Activated T-cell treated with anti-CD3 and anti-CD28 coated beads for 24 hours (primary cell): ENCODE measurements at regions not wholly inside any gene's neighbourhood (a gene's known extent, or its start where the extent isn't known, plus 50 kb on each side); places are given as distances from the start of the nearest gene placed in this dataset.
"Not testable (repeated sequence)": the region's sequence is repeated elsewhere in the genome, so short reads cannot be mapped to it uniquely, and the experiment has no call there.

Experiments
- DNase-seq: peaks from one replicate; pipeline ENCODE4 v3.0.0-alpha.2; 2020; ENCODE audit warnings: low read depth

DNA sequence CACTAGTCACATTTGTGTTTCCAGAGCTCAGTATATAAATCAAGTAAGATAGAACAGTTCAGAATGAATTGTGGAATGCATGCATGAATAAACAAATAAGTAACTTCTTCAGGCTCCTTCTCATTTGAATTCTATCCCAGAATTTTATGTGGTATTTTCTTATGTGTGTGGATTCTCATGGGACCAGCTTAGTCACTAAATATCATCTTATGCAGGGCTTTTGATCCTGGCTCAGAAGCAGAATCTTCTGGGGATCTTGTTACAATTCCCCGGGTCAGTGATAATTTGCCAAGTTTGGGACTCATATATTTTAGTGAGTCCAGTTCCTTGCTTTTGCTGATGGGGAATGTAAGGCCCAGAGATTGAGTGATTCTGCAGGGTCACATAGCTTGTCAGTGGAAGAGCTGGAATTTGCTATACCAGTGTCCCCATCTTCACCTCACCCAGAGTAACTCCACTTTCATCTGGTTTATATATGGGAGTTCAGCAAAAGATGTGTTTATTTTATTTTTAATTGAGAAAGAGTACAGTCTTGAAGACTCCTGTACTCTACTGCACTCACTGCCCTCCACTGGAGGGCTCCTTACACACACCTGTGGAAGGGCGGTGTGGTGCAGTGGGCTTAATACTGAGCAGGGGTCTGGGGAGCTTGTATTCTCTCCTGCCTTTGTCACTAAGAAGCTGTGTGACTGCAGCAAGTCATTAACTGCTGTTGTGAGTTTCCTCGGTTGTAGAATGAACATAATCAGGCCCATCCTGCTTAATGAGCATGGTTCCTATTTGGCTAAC, 198.2 kb upstream of the CXorf66 start:
- no peak for DNase-seq

DNA sequence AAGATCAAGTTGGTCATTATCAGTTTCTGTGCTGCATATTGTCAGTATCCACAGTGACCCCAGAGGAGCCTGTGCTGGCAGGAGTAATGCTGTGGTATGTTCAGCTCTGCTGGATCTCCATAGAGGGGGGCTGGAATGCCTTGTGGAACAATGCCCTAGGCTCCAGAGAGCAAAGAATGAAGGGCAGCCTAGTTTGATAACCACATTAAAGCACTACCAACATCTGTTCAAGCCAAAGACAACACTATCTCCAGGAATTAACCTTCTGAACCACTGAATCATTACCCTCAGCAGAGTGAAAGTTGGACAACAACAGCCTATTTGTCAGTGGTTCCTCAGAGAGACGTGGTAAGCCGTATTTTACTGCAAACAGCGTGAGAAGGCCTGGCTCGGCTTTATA, 192.3 kb upstream of the CXorf66 start:
- no peak for DNase-seq

DNA sequence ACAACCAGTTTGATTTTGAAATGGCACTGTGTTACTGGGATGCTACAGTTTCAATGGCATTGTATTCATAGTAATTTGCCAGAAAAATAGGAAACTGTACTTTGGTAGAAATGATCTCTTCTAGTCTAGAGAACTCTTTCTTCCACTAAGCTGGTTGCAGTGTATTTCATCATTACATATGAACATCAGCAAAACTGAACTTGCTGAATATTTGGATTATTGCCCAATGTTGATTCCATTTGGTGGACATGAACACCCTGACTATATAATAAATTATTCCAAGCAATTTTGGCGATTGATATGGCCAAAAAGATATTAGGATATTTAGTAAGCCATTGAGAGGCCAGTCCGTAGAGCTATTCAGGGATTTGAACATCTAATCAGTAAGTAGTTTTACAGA, 191.8 kb upstream of the CXorf66 start:
- DNase-seq, result no peak

DNA sequence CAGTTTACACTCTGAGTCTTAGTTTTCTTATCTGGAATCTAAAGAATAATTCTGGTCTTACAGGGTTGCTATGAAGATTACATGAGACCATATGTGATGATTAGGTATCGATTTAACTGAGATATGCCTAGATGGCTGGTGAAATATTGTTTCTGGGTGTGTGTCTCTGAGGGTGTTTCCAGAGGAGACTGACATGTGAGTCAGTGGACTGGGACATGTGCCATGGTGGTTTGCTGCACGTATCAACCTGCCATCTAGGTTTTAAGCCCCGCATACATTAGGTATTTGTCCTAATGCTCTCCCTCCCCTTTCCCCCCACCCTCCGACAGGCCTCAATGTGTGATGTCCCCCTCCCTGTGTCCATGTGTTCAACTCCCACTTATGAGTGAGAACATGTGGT, 186.0 kb upstream of the CXorf66 start:
- DNase-seq, result no peak

DNA sequence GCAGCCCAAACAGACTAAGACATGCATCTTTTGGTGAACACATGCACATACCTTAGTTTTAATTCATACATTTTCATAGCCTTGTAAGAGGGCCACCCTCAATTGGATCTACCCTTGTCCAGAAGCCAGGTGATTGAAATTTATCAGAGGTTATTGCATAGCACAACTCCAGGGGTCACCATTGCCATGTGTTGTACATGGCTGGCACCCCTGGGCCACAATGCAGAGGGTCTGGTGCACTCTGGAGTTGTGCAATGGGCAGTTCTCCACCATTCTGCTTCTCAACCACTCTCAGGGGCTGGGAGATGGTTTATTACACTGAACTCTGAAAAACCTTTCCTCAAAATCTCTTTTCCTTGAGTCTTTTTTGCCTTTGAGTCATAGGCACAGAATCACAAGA, 184.4 kb upstream of the CXorf66 start:
- no peak for DNase-seq

DNA sequence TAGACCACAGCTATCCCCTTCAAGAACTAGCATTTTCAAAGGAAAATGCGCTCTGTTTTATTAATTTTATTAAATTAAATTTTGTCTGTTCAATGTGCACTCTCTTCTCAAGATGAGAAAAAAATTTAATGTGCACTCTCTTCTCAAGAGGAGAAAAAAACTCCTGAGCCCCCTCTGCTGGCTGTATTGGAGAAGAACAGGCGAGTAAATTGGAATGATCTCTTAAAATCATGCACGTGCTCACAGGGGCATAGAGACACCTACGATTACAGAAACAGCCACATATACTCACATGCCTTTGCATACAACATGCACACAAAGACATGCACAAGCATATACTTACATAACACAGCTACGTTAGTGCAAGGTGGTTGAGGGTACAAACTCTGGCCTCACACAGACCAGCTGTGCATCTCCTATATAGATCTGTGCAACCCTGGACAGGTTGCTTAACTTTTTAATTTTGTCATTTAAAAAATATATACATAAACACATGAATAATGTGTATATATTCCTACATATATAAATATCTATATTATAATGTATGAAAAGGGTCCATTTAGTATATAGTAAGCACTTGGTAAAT, 176.2 kb upstream of the CXorf66 start:
- DNase-seq, result no peak

DNA sequence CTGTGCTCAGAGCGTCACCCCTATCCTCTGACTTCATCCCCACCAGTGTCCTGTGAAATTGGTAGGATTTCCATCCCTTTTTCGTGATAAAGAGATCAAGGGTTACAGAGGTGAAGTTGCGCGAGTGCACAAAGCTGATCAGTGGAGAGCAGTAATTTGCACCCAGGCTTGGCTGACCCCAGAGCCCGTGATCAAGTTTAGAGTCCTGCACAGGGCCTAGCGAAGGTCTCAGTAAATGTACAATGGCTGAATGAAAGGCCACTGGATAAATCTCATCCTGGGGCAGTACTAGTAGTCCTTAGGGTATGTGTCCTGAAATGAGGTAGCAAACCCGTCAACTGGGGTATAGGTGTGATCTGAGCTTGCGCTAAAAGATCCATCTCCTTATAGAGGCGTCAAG, 173.2 kb upstream of the CXorf66 start:
- DNase-seq, result not testable (repeated sequence)

DNA sequence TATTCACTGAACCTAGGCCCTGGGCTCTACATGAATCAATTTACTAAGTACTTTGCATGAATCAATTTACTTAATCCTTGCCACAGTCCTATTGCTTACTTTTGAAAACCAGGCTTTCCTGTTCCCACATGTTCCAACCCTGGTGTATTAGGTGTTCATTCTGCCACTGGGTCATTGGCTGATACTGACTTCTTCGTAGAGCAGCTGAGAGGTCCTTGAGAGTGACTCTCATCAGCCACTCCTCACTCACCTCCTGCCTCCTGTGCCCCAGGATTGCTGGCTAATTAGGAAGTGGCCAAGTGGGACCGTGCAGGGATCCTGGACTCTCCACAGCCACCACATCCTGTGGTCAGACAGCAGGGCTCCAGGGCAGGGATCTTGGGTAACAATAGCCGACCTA, 172.7 kb upstream of the CXorf66 start:
- not testable (repeated sequence) for DNase-seq

DNA sequence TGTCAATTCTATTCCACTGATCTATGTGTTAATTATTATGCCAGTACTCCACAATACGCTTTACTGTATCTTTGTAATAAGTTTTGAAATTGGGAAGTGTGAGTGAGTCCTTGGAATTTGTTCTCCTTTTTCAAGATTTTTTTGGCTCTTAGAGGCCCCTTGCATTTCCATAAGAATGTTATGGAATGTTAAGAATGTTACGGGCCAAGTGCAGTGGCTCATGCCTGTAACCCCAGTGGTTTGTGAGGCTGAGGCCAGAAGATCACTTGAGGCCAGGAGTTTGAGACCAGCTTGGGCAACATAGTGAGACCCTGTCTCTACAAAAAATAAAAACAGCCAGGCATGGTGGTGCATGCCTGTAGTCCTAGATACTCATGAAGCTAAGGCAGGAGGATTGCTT, 167.6 kb upstream of the CXorf66 start:
- no peak for DNase-seq

DNA sequence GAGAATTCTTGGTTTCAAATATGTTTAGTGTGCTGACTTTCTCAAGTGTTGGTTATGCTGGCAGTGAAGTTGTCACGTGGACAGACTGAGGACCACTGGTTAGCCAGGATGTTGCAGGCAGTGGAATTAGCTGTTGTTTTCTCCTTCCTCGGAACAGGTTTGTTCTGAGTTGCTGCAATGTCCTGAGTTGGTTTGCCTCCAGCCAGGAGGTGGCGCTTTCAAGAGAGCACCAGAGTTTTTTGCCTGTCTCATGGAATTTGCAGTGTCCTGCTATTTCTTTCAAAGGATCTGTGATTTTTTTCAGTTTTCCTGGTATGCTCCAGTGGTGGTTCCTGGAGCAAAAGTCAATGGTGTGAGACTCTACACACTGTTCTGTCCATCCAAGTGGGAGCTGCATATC, 158.1 kb upstream of the CXorf66 start:
- no peak for DNase-seq

DNA sequence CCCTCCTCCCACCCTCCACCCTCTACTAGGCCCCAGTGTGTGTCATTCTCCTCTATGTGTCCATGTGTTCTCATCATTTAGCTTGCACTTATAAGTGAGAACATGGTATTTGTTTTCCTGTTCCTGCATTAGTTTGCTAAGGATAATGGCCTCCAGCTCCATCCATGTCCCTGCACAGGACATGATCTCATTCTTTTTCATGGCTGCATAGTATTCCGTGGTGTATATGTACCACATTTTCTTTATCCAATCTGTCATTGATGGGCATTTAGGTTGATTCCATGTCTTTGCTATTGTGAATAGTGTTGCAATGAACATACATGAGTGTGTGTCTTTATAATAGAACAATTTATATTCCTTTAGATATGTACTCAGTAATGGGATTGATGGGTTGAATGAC, 148.7 kb upstream of the CXorf66 start:
- not testable (repeated sequence) for DNase-seq

DNA sequence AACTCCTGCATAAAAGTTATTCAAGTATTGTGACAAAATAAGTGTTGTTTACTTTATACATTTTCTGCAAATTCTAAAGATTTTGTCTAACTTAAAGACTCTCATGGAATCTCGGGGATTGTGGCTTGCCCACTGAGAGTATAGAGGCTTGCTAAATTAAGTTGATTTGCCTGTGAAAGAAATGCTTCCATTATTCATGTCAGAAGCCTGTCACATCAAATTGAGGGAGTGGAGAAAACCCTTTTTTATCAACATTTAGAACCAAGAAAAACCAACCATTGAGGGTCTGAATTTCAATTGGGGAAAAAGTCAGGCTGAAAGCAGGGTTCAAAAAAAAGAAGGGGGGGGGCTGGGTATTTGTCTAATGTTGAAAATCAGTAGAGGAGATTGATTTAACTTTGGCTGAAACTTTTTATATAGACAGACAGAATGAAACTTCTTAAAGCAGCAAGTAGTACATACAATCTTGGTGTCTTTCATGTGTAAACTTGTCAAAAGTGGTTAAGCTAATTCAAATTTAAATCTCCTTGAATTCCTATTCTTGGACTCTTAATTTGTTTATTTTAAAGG, 144.8 kb upstream of the CXorf66 start:
- no peak for DNase-seq

DNA sequence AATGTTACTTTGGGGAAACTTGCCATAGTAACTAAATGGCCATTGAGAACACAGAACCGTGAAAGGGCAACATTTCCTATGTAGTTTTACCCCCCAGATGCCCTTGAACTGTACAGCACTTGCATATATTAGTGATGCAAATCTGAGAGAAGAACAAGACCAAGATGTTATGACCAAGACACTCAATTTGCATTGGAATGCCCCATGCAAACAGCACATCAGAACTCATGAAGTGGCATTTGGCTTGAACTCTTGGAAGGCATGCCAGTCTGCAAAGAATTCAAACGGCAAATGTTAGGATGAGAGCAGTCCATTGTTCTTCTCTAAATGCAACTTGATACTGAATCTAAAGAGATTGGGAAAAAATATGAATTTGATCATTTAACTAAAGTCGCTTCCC, 139.4 kb upstream of the CXorf66 start:
- DNase-seq, result no peak

DNA sequence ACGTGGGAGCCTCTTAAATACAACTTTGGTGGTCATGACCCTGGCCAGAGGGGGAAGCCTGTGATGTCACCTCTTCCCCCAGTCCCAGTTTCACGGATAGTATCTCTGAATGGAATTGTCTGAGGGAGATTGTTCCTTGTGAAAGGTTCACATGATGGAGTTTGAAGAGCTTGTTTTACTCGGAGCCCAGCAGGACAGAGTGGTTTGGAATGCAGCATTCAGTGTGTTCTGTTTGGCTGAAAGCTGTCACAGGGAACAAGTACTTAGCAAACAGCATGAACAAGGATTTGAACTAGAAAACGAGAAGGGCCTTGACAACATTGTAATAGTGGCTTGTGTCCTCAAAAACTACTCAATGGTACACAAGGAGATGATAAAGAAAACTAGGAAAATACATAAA, 133.9 kb upstream of the CXorf66 start:
- no peak for DNase-seq

DNA sequence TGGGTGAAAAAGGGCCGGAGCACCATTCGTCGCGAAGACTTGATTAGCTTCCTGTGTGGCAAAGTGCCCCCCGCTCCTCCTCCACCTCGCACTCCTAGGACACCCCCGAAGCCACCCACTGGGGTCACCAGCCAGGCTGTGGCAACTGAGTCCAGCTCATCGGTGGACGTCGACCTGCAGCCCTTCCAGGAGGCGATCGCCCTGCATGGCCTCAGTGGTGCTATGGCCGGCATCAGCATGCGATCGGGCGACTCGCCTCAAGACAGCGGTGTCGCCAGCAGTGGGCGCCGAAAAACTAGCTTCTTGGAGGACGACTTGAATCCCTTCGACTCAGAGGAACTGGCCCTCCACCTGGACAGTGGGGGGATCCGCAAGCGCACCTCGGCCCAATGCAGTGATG, 126.8 kb upstream of the CXorf66 start:
- no peak for DNase-seq

DNA sequence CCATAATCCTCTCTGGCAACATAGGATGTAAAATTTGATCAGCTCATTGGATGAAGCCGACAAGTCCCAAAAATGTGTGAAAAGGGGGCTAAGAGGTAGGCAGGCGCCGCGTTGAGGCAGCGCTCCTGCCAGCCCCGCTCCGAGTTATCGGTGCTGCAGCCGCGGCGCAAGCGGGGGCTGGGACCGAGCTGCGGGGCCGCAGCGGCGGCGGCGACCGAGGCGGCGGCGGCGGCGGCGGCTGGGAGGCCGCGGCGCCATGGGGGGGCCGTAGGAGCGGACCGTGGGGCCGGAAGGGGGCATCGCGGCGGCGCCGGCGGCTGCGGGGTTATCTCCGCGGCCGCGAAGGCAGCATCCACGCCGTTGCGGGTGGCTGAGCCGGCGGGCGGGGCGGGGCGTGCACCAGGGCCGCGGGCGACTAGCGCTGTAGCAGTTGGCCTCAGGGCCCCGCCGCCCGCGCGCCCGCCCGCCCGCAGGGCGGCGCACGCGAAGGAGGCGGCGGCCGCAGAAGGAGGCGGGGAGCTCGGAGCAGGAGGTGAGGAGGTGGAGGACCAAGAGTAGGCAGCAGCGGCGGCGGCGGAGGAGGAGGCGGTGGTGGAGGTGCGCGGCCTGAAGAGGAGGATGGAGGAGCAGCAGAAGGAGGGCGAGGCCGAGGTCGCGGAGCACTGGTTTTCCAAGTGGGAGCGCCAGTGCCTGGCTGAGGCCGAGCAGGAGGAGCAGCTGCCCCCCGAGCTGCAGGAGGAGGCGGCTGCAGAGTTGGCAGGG, 126.0 kb upstream of the CXorf66 start:
- DNase-seq, result no peak

DNA sequence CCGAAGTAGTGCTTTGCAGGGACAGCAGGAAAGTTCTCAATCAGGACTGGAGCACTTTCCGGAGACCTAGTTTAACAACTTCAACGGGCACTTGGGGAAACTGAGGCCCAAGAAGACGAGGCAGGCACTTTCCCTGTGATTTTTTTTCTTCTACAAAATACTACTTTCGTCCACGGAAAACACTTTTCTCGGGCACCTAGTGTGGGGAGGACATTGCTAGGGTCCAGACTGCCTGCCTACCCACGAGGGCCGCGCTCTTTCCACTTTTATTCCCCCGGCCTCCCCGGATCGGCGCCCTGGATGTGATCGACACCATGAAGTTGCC, 125.4 kb upstream of the CXorf66 start:
- no peak for DNase-seq

DNA sequence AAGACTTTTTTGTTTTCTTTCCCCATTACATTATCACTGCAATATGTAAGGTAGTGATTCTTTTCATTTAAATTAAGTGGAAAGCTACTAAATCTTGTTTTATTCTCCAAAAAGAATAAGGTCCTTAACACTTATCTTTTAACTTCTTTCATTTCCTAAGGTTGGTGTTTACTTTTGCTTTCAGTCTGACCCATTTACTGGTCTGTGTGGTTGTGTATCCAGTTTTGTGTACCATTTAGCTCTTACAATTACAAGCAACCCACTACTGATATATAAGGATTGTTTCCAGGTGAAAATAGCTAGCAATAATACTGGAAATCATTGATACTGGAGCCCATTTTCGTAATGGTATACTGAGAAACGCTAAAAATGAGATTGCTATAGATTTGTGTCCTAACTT, 123.1 kb upstream of the CXorf66 start:
- no peak for DNase-seq

DNA sequence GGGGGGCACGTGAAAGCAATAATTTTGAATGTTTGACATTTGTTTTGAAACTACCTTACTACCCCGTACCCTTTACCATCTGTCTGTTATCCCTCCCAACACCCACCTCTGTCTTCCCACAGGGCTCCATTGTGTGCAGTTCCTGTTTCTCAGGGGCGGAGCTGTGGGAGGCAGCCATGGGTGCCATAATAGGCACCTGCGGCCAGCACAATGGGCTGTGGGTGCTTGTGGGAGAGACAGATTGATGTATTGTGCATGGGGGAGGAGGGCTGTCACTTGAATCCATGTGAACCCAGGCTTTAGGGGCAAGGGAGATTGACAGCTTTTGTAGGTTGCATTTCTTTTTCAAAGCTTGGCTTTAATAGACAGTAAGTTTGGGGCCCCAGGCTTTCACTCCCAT, 122.6 kb upstream of the CXorf66 start:
- no peak for DNase-seq

DNA sequence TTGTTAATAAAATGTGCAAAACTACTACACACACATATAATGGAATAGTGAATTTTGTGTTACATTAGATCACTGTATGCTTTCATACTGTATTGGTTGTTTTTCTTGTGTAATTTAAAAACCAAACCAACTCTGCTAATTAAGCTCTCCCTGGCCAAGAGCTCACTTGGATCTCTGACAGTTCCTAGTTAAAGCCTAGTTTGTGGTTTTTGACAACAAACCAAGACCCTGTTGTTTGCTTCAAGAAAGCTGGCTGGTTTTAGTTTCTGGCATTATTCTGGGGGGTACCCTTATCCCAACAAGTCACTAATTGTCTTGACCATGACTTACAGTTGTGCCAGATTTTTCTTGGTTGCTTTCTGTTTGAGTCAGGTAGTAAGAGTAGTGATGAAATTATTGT, 121.4 kb upstream of the CXorf66 start:
- DNase-seq, result no peak

DNA sequence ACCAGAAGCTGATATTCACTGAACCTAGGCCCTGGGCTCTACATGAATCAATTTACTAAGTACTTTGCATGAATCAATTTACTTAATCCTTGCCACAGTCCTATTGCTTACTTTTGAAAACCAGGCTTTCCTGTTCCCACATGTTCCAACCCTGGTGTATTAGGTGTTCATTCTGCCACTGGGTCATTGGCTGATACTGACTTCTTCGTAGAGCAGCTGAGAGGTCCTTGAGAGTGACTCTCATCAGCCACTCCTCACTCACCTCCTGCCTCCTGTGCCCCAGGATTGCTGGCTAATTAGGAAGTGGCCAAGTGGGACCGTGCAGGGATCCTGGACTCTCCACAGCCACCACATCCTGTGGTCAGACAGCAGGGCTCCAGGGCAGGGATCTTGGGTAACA, 109.5 kb upstream of the CXorf66 start:
- not testable (repeated sequence) for DNase-seq

DNA sequence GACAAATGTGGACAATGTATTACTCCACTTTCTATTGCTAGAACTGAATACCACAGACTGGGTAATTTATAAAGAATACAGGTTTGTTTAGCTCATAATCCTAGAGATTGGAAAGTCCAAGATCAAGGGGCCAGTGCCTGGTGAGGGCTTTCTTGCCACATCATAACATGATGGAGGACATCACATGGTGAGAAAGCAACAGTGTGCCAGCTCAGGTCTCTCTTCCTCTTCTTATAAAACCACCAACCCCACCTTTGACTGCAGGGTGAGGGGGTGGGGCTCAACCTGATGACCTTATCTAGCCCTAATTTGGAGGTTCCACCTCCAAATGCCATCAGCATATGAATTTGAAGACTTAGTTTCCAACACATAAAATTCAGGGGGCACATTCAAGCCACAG, 105.7 kb upstream of the CXorf66 start:
- no peak for DNase-seq

DNA sequence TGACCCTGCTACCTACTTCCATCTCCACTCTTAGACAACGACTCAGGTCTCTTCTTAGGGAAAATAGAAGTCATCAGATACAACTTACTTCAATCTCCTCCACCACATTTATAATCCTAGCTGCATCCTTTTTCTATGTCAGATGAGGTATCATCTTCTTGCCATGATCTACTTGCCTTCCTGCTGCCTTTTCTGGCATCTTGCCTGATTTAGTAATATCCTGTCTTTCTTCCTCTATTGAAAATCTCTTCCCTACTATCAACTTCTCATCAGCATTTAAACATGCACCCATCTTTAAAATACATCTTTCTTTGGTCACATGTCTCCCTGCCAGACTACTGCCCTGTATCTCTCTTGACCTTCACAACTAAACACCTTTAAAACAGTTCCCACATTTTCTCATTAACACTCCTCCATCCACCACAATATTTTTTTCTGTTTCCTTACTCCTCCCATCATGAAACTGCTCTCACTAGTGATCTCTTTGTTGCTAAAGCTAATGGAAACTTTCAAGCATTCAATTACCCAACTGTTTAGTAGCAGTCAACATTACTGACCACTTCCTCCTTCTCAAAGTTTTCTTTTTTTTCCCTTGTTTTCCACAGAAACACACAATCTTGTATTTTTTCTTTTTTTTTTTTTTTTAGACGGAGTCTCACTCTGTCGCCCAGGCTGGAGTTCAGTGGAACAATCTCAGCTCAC, 100.8 kb upstream of the CXorf66 start:
- no peak for DNase-seq
